Posterior vena cava (tissue), 2 donors: ENCODE measurements at regions not wholly inside any gene's neighbourhood (a gene's known extent, or its start where the extent isn't known, plus 50 kb on each side); places are given as distances from the start of the nearest gene placed in this dataset.
"Not testable (repeated sequence)": the region's sequence is repeated elsewhere in the genome, so short reads cannot be mapped to it uniquely, and the experiment has no call there.

Experiments
- DNase-seq: peaks from one replicate; pipeline ENCODE4 v3.0.0-alpha.2; 2020; ENCODE audit warnings: low spot score
- intact Hi-C, 2 donors: fragments of 100-400 bp; cut with DNase I; formaldehyde crosslinking; loops; one replicate each; pipeline versions ENCODE4 v1.14.1 to v1.14.2; 2022 to 2023
- donor health status: DM: yes; HTN: yes; CAD: no.
- donor health status: DM: yes; HTN: yes; CAD: no.

DNA sequence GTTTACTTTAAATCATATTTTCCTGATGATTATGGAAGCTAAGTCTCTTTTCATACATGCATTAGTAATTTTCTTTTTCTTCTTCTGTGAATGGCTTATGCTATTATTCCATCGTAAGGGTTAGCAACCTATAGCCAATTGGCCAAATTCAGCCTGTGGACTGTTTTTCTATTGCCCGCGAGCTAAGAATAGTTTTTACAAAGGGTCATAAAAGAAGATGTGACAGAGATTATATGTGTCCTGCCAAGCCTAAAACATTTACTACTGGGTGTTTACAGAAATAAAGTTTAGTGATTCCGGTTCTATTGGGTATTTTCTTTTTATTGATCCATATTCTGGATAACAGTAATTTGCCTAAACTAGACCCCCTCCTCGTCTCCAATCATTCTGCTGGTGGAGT lies 268.8 kb upstream of the DIO3 start:
- intact Hi-C loops: no loop called here
- DNase-seq: no peak

DNA sequence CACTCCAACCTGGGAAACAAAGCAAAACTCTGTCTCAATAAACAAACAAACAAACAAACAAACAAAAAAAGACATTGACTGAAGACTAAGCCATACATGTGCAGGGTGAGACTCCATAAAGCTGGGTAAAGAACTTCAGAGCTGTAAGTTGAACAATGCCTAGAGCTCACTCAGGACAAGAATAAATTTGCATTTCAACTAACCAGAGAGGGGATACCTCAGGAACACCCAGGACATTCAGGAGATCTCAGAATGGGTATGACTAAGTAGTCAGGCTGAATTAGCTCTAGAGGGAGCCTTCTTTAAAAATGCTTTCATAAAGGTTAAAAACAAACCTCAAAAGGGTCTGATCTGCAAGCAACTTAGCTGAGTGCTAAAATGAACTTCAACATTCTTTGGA lies 267.7 kb upstream of the DIO3 start:
- intact Hi-C loops: no loop called here

DNA sequence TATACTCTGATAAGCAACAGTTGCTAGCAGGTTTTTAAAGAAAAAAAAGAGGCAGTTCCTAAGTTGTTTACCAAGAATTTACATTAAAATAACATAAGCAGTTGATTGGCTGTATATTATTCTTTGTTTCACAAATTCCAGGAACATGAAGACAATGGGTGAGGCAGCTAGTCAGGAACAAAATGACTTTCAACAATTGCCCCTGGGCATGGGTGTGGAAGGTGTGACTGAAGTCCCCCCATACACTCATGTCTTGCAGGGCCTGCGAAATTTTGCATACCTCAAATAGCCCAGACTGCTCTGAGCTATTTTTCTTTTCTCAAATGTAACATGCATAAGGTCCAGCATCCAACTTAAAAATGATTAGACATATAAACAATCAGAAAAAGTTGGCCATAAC lies 267.2 kb upstream of the DIO3 start:
- intact Hi-C loops: no loop called here
- DNase-seq: no peak

More for the DNA sequence above, 267.7 kb upstream of the DIO3 start:
- no peak for DNase-seq

DNA sequence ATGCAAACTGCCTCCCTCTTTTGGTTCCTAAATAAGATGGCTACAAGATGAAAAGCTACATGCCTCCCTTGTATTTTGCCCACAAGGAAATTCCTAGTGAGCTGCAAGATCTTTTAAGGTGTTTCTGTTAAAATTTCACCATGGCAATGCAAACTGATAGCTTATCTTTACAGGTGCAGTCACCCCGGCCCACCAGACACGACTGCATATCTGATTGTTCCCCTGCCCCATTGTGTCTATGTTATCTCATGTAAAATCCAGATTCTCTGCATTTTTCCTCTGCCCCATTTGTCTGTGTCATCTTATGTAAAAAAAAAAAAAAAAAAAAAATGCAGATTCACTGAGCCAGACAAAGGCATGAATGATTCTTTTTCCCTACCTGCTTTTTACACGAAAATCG lies 261.5 kb upstream of the DIO3 start:
- DNase-seq, intact Hi-C loops: not testable (repeated sequence)

DNA sequence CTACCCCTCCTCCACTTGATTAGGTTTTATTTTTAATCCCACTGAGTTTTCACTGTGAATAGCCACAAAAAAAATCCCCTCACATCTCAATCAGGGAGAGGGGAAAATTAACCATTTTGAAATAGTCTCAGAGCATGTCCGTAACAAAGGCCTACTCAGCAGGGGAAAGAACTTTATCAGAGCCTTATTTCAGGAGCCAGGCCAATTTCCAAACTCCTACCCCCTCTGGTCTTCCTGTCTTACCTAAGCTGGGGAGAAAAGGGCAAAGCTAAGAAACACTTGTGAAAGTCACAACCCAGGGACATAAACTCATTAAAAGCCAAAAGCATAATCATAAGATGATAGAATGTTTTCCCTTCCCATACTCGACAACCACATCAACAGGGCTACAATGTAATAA lies 260.3 kb upstream of the DIO3 start:
- DNase-seq: no peak

DNA sequence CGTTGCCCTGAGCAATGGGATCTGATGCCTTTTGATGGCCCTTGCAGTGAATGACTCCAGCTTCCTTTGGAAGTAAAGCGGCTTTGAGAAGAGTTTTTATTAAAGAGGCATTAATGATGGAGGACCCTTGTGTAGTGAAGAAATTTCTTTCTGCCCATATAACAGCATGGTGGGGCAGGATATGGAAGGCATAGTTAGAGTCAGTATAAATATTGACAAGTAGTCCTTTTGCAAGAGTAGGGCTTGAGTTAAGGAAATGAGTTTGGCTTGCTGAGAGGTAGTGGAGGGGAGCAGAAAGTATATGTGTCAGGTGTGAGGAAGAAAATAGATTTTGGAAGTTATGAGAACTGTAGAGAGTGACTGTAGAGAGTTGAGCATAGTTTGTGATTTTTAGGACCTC lies 254.1 kb upstream of the DIO3 start:
- intact Hi-C loops, DNase-seq: not testable (repeated sequence)

More for the DNA sequence above, 260.3 kb upstream of the DIO3 start:
- intact Hi-C loops: no loop called here

DNA sequence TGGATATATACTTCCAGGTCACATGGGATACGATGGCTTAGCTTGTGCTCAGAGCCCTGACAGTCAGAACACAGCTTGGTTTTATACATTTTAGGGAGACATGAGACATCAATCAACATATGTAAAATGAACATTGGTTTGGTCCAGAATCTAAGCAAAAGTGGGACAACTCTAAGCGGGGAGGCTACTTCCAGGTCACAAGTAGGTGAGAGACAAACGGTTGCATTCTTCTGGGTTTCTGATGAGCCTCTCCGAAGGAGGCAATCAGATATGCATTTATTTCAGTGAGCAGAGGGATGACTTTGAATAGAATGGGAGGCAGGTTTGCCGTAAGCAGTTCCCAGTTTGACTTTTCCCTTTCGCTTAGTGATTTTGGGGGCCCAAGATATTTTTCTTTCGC lies 250.1 kb upstream of the DIO3 start:
- intact Hi-C loops, DNase-seq: not testable (repeated sequence)

DNA sequence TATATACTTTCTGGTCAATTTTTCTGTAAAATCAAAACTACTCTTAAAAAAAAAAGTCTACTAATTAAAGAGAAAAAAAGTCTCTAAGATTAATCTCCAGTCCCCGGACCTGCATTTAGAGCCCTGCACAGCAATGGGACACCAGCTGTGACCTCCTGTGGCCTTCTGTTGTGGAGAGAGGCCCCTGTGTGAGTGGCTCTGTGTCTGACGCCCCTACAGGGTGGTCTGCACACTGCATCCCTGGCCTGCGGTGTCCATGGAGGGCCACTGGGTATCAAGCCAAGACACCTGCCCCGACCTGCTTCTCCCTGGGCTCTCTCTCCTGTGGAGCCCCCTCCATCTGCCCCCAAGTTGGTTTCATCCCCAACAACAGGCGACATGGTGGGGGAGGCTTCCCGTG lies 248.0 kb upstream of the DIO3 start:
- intact Hi-C loops: no loop called here
- no peak for DNase-seq

DNA sequence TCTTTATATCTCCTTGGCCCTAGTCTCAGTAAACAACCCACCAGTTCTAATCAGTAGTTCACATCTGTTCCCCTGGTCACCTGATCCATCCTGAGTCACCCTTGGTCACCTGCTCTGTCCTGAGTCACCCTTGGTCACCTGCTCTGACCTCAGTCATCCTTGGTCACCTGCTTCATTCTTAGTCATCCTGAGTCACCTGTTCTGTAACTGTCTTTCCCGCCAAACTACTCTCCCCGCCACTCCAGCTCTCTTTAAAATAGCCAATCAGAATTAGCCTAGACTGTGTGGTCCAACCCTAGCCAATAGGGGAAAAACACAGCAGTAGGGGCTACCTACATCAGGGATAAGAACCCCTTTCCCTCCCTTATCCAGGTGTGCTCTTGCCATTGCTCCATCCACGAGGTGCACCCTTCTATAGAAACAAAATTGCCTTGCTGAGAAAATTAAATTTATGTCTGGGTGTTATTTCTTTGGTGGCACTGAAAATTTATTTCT lies 245.4 kb upstream of the DIO3 start:
- intact Hi-C loops: no loop called here
- no peak for DNase-seq

DNA sequence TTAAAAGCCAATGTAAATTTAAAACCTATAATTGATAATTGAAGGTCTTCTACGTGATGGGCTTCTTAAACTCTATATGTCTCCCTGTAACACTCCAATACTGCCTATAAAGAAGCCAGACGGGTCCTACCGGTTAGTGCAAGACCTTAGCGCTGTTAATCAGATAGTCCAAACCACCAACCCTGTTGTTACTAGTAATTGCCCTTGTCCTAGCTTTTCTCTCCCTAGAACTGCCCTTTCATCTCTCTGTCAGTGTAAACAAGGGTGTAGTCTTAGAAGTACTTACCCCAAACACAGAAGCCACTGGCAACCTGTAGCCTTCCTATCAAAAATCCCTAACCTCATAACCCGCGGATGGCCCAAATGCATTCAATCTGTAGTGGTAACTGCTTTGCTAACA lies 243.0 kb upstream of the DIO3 start:
- intact Hi-C loops: no loop called here
- no peak for DNase-seq

DNA sequence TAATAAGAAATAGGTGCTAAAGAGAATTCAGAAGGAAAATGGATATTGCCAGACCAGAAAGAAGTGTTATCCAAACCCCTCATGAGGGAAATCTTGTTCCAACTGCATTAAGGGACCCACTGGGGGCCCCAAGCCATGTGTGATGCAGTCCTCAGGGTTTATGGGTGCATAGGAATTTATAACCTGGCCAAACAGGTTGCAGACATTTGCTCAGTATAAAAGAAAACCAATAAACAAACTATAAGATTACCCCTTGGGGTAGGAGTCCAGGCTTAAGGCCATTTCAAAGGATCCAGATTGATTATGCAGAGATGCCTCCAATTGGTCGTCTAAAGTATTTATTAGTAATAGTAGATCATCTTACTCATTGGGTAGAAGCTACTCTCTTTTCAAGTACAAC lies 240.9 kb upstream of the DIO3 start:
- intact Hi-C loops: no loop called here
- no peak for DNase-seq

DNA sequence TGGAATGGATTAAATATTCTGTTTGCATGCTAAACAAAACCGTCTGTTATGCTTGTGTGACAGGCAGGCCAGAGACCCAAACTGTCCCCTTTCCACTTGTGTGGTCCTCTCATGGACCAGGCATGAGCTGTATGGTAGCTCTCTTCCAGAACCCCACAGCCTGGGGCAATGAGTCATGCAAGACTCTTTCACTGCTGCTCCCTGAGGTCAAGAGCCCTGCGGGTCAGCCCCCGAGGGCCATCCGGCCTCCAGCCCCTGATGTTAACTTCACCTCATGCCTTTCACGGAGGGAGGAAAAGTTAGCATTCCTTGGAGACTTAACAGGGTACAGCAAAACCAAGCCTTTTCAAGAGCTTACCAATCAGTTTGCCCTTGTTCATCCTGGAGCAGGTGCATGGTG lies 239.1 kb upstream of the DIO3 start:
- intact Hi-C loops: no loop called here

DNA sequence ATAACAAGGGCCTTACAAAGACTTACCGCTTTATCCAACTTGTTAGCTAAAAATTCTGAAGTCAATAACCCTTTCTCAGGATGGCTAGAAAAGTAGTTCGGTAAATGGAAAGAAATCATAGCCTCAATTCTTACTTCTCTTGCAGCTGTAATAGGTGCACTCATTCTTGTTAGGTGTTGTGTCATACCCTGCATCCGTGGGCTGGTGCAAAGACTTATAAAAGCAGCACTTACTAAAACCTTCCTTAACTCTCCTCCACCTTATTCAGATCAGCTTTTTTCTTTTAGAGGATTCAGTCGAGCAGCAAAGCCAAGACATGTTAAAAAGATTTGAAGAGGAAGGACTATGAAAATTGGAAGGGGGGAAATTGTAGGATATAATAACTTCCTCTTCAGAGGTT lies 238.2 kb upstream of the DIO3 start:
- no peak for DNase-seq
- intact Hi-C loops: no loop called here

More for the DNA sequence above, 239.1 kb upstream of the DIO3 start:
- no peak for DNase-seq

DNA sequence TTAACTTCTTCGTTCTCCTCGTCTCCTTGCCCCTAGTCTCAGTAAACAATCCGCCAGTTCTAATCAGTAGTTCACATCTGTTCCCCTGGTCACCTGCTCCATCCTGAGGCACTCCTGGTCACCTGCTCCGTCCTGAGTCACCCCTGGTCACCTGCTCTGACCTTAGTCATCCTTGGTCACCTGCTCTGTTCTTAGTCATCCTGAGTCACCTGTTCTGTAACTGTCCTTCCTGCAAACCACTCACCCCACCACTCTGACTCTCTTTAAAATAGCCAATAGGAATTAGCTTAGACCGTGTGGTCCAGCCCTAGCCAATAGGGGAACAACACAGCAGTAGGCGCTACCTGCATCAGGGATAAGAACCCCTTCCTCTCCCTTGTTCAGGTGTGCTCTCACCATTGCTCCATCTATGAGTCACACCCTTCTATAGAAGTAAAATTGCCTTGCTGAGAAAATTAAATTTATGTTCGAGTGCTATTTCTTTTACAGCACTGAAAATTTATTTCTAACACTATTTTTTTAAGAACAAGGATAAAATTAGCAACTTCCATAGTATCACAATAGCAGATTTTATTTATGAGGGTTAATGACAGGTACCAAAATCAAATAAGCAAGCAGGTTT lies 237.6 kb upstream of the DIO3 start:
- intact Hi-C loops, DNase-seq: not testable (repeated sequence)

DNA sequence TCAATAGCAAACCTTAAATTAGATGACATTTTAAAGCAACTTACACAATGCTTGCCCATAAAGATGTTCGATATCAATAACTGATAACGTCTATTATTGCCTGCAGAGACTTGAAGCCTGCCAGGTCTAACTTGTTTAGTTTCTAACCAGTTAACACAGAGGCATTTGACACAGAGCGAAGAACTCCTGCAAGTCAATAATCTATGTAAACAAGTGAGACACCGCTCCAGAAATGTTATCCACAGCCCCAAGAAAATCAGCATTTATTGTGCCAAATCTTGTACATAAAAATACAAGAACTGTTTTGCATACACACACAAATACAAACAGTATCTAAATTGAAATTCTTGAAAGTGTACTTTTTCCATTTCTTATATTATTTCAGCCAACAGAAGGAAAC lies 236.0 kb upstream of the DIO3 start:
- intact Hi-C loops: no loop called here
- no peak for DNase-seq

DNA sequence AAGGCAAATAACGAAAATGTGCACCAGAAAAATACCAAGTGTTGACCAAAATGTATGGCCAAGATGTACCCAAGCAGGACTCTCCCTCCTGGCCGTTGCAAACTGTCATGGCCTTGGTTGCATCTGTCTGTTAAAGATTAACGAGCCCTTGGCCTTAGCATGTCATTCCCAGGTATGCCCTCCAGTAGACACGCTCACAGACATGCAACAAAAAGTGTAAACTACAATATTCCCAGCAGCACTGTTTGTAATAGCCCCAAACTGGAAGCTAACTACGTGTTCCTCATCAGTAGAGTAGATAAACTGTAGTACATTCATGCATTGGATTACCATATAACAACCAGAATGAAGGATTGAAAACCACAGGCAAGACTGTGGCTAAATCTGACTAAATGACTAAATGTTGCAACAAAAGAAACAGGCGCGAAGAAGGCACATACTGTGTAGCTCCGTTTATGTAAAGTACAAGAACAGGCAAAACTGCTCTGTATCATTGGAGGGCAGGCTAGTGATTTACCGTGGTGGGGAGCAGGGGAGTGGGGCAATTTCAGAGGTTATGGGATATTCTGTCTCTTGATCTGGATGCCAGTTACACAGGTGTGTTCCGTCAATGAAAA lies 232.8 kb upstream of the DIO3 start:
- intact Hi-C loops: no loop called here
- DNase-seq: no peak

DNA sequence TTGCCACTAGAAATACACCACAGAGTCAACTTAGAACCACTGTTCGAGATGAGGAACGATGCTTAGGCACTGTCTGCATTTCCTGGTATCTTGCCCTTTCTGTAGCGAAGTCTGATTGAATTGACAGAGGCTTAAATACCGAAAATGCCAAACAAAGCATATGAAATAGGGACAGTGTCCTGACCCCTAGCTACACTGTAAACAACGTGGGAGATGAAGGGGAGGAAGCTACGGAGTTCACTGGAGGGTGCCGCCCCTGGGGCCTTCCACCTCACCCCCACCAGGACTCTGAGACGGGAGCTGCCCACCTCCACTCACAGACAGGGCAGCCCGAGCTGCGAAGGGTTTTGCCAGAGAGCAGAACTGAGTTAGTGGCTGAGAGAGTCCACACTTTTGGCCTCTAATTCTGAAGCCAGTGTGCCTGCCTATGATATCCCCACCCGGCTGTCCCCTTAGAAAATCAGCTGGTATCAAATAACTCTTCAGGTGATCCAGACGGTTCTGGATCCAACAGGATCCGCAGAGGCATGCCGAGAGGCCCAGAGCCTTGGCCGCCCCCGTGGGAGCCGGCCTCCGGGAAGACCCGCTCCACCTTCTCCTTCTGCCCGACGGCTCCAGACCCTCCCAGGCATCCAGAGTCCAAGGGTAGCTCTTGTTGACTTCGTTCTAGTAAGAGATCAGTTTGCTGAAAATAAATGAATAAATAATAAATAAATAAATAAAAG lies 230.7 kb upstream of the DIO3 start:
- intact Hi-C loops: no loop called here
- DNase-seq: no peak

DNA sequence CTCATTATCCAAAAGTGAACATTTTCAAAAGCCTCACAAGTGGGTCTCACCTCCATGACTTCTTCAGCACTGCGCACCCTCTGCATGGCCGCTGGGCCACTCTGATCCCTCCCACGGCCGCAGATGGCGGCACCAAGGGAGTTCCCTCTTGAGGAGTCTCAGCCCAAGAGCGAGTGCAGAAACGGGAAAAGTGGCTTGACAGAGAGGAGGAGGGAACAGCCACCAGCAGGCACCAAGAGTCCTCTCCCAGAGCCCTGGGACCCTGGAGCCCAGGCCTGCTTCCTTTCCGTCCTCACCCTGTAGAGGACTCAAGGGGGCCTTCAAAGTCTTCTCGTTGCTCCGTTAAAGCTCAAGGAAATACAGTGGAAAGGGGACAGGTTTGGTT lies 230.2 kb upstream of the DIO3 start:
- no peak for DNase-seq

DNA sequence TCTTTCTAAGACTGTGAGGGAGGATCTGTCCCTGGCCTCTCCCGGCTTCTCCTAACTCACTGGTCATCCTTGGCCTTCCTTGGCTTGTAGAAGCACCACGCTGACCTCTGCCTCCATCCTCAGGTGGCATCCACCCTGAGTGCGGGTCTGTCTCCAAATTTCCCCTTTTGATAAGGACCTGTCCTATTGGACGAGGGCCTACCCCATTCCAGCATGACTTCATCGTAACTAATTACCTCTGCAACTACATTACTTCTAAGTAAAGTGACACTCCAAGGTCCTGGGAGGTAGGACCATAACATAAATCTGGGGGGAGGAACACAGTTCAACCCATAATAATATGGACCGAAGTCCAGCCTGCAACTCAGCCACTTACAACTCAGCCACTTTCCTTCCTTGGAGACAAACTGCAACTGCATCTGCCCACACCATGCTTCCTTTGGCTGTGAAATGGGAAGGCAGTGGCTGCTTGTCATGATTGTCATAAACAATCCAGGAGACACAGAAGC lies 229.6 kb upstream of the DIO3 start:
- intact Hi-C loops: no loop called here
- DNase-seq: no peak

More for the DNA sequence above, 230.2 kb upstream of the DIO3 start:
- intact Hi-C loops: no loop called here

DNA sequence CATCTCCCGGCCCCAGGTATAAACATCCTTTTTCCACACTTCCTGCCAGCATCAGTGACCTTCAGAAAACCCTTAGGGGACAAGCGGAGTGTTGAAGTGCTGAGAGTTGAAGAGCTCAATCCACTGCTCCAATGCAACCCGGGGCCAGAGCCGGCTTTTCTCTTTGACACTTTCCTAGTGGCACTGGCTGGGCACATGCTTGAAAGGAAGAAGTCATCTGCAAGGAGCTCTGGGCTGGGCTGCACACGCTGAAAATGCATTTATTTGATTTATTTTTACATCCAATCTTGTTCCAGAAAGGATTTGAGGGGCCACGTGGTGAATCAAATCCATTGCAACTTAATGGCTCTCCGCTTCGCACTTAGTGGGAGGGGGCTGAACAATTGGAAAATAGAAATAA lies 229.0 kb upstream of the DIO3 start:
- intact Hi-C loops: no loop called here

More for the DNA sequence above, 229.0 kb upstream of the DIO3 start:
- no peak for DNase-seq
